PC-3 (cell line): ENCODE measurements at regions not wholly inside any gene's neighbourhood (a gene's known extent, or its start where the extent isn't known, plus 50 kb on each side); places are given as distances from the start of the nearest gene placed in this dataset.

Source experiments
- ATAC-seq: fragments of 200-7000 bp; cut with Tn5 transposase; 2 replicates; pipeline ENCODE4 v1.9.1; 2020; ENCODE audit warnings: mild to moderate bottlenecking, moderate library complexity
- BruUV-seq: library from RNA; stranded (reverse); fragments of 400-500 nt; replicated peaks from 2 replicates; lab custom pipeline; 2021; lab: Mats Ljungman, UMichigan
- CTCF ChIA-PET: fragments of 300-600 bp; sonication (Branson Sonifier 250); formaldehyde crosslinking; loops from one replicate; lab custom pipeline; 2022; ENCODE audit warnings: antibody characterized with exemption; lab: Charles Lee
- POLR2A ChIA-PET: fragments of 300-600 bp; sonication (Branson Sonifier 250); formaldehyde crosslinking; loops from one replicate; lab custom pipeline; 2022; ENCODE audit warnings: antibody characterized with exemption; ENCODE audit not compliant: unreplicated experiment; lab: Charles Lee
- DNase-seq: peaks from one replicate; pipeline ENCODE4 v3.0.0-alpha.2; 2015
- H2AFZ ChIP-seq: fragments of 300-600 bp; sonication (generic); 2 replicates; pipeline ENCODE4 v1.6.0; 2016; ENCODE audit warnings: antibody characterized with exemption, low read length
- H3F3A ChIP-seq: fragments of 300-600 bp; sonication (generic); one replicate; pipeline ENCODE4 v1.6.0; 2017; ENCODE audit warnings: antibody characterized with exemption, low read length, control low read depth, mild to moderate bottlenecking; ENCODE audit not compliant: unreplicated experiment
- H3K27ac ChIP-seq: fragments of 300-600 bp; sonication (generic); 2 replicates; pipeline ENCODE4 v1.5.1; 2016; ENCODE audit warnings: mild to moderate bottlenecking, low read length
- H3K27me3 ChIP-seq: fragments of 300-600 bp; sonication (generic); 2 replicates; pipeline ENCODE4 v1.6.1; 2016; ENCODE audit warnings: low read length, mixed read lengths
- H3K36me3 ChIP-seq: fragments of 300-600 bp; sonication (generic); 2 replicates; pipeline ENCODE4 v1.6.1; 2016; ENCODE audit warnings: low read depth, mixed run types, low read length, mixed read lengths
- H3K4me1 ChIP-seq: fragments of 300-600 bp; sonication (generic); 2 replicates; pipeline ENCODE4 v1.5.1; 2016; ENCODE audit warnings: low read length; ENCODE audit not compliant: insufficient read depth
- H3K4me2 ChIP-seq: fragments of 300-600 bp; sonication (generic); 2 replicates; pipeline ENCODE4 v1.6.0; 2016; ENCODE audit warnings: low read length
- H3K4me3 ChIP-seq: fragments of 300-600 bp; sonication (generic); 2 replicates; pipeline ENCODE4 v1.5.1; 2016; ENCODE audit warnings: mild to moderate bottlenecking, low read length, mixed read lengths
- H3K79me2 ChIP-seq: fragments of 300-600 bp; sonication (generic); 2 replicates; pipeline ENCODE4 v1.6.1; 2017; ENCODE audit warnings: low read length, mixed read lengths
- H3K9ac ChIP-seq: fragments of 300-600 bp; sonication (generic); 2 replicates; pipeline ENCODE4 v1.6.0; 2016; ENCODE audit warnings: mild to moderate bottlenecking, low read length
- H3K9me2 ChIP-seq: fragments of 300-600 bp; sonication (generic); replicated peaks from 2 replicates; pipeline ENCODE4 v1.6.1; 2016; ENCODE audit warnings: mixed run types, low read length, mixed read lengths
- H3K9me3 ChIP-seq: fragments of 300-600 bp; sonication (generic); 2 replicates; pipeline ENCODE4 v1.6.1; 2016; ENCODE audit warnings: low read length, mixed read lengths
- H4K20me1 ChIP-seq: fragments of 300-600 bp; sonication (generic); 2 replicates; pipeline ENCODE4 v1.6.1; 2016; ENCODE audit warnings: low read length, mixed read lengths
- CTCF ChIP-seq: fragments of 300-600 bp; sonication (generic); conservative IDR thresholded peaks from 2 replicates; pipeline ENCODE4 v1.5.1; 2017; ENCODE audit warnings: antibody characterized with exemption, low read depth, mild to moderate bottlenecking, low read length
- EZH2 ChIP-seq: fragments of 300-600 bp; sonication (generic); IDR thresholded peaks from one replicate; pipeline ENCODE4 v1.6.1; 2017; ENCODE audit warnings: antibody characterized with exemption, mild to moderate bottlenecking, low read length; ENCODE audit not compliant: unreplicated experiment
- EZH2phosphoT487 ChIP-seq: fragments of 300-600 bp; sonication (generic); IDR thresholded peaks from 2 replicates; pipeline ENCODE4 v1.6.1; 2018; ENCODE audit warnings: mild to moderate bottlenecking, antibody characterized with exemption, low read length, borderline replicate concordance
- intact Hi-C: fragments of 100-400 bp; cut with micrococcal nuclease; formaldehyde crosslinking; loops from 2 replicates; pipeline ENCODE4 v1.9.0; 2023

- DNase-seq (no peak), ATAC-seq (no peak)
- Histone ChIP-seq H3K4me1 (no peaks in the 10 kb centered on the region), H3K4me3 (no peak overlapping the region), H3K9ac (no peak overlapping the region), H2AFZ (no peak overlapping the region), H3K9me3 (no peaks in the 10 kb centered on the region), H3K4me2 (no peak overlapping the region), H3K27me3 (no peaks in the 10 kb centered on the region), H3K79me2 (no peaks in the 10 kb centered on the region), H4K20me1 (no peaks in the 10 kb centered on the region), H3K36me3 (no peaks in the 10 kb centered on the region), H3K27ac (no peak overlapping the region), H3K9me2 (no peaks in the 10 kb centered on the region), H3F3A (no peaks in the 10 kb centered on the region)
- BruUV-seq, result no TSS peak
- intact Hi-C loops, result no loop called here
- ChIA-PET POLR2A (interaction anchor here (0.7 kb wide), 1 partner anchor 414 kb away, joined by 6 read pairs; no protein-coding TSS in a partner anchor), CTCF (no interaction called here)
- TF ChIP-seq CTCF, result no peak
- no peak for TF ChIP-seq EZH2phosphoT487
- no peak for TF ChIP-seq EZH2
Observed at GRCh38 chr3:145422556-145422955, 738.4 kb downstream of the PLOD2 start.

GRCh38 chr3:145427355-145427754 is 733.6 kb downstream of the PLOD2 start:
- Histone ChIP-seq H3K79me2 (no peaks in the 10 kb centered on the region), H3K9me3 (no peaks in the 10 kb centered on the region), H3K27me3 (no peaks in the 10 kb centered on the region), H3K4me2 (no peak overlapping the region), H4K20me1 (no peaks in the 10 kb centered on the region), H2AFZ (no peak overlapping the region), H3K27ac (no peak overlapping the region), H3K4me3 (no peak overlapping the region), H3K9me2 (no peaks in the 10 kb centered on the region), H3F3A (no peaks in the 10 kb centered on the region), H3K36me3 (no peaks in the 10 kb centered on the region), H3K9ac (no peak overlapping the region), H3K4me1 (no peaks in the 10 kb centered on the region)
- no TSS peak for BruUV-seq
- TF ChIP-seq EZH2phosphoT487, result no peak
- no peak for TF ChIP-seq CTCF
- TF ChIP-seq EZH2, result no peak
- DNase-seq, result no peak
- ChIA-PET CTCF (no interaction called here), POLR2A (no interaction called here)
- intact Hi-C loops, result no loop called here
- ATAC-seq, result no peak

GRCh38 chr3:145429546-145429945 is 731.4 kb downstream of the PLOD2 start:
- intact Hi-C loops, result no loop called here
- DNase-seq, result no peak
- no peak for ATAC-seq
- Histone ChIP-seq H3K9me3 (no peaks in the 10 kb centered on the region), H3F3A (no peaks in the 10 kb centered on the region), H4K20me1 (no peaks in the 10 kb centered on the region), H3K4me1 (no peaks in the 10 kb centered on the region), H3K4me2 (no peak overlapping the region), H3K9ac (no peak overlapping the region), H3K9me2 (no peaks in the 10 kb centered on the region), H3K4me3 (no peak overlapping the region), H3K36me3 (no peaks in the 10 kb centered on the region), H2AFZ (no peak overlapping the region), H3K27me3 (no peaks in the 10 kb centered on the region), H3K79me2 (no peaks in the 10 kb centered on the region), H3K27ac (no peak overlapping the region)
- BruUV-seq, result no TSS peak
- ChIA-PET POLR2A (no interaction called here), CTCF (no interaction called here)
- TF ChIP-seq EZH2phosphoT487 (no peak), EZH2 (no peak), CTCF (no peak)
